IPS-18a (cell line): ENCODE measurements at regions not wholly inside any gene's neighbourhood (a gene's known extent, or its start where the extent isn't known, plus 50 kb on each side); places are given as distances from the start of the nearest gene placed in this dataset.

Experiments used
- H3K27ac ChIP-seq: one replicate; pipeline ENCODE4 v1.5.1; 2013; ENCODE audit warnings: low read length
- H3K27me3 ChIP-seq: one replicate; pipeline ENCODE4 v1.6.1; 2013; ENCODE audit warnings: mild to moderate bottlenecking, low read length; ENCODE audit not compliant: control insufficient read depth, insufficient read depth
- H3K36me3 ChIP-seq: one replicate; pipeline ENCODE4 v1.6.1; 2013; ENCODE audit warnings: low read depth, low read length; ENCODE audit not compliant: control insufficient read depth
- H3K4me1 ChIP-seq: one replicate; pipeline ENCODE4 v1.6.1; 2013; ENCODE audit warnings: low read depth, low read length; ENCODE audit not compliant: control insufficient read depth
- H3K4me3 ChIP-seq: one replicate; pipeline ENCODE4 v1.5.1; 2013; ENCODE audit warnings: low read length
- H3K9ac ChIP-seq: one replicate; pipeline ENCODE4 v1.6.1; 2013; ENCODE audit warnings: mild to moderate bottlenecking, low read length, moderate library complexity
- H3K9me3 ChIP-seq: one replicate; pipeline ENCODE4 v1.6.1; 2013; ENCODE audit warnings: low read depth, low read length; ENCODE audit not compliant: control insufficient read depth

DNA sequence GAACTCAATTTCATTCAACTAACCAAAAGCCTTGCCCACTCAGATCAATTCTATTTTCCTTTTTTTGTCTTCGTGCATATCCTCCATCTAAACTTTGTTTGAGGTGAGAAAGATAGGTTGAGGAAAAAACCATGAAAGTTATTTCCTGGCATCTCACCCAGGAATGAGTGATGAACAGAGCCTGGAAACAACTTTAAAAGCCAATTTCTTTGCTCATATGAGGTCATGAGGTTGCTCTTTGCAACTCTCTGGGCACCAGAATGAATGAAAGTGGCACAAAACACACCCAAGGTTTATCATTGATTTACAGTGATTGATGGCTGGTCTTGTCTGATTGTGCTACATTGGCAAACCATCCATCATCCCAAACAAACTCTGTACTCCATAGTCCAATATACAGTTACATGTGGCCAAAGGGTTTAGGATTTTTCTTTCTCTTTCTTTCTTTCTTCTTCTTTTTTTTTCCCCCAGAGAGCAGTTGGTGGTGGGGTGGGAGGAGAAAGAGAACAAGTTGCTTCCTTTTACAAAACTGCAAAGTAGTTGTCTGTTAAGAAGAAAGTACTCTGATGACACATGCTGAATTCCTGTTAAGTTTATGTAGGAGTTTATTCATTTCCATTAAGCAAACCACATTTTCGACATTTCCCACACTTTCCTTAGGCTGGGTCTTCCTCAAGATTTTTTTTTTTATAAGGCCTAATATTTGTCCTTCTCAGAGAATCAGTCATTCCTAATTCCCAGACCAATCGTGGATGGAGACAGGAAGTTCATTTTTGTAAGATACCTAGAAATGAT, 575.9 kb upstream of the ZEB2 start:
- no peak overlapping the region for H3K27ac ChIP-seq
- H3K36me3 ChIP-seq = no peaks in the 10 kb centered on the region
- H3K9me3 ChIP-seq = peaks cover 2% of the 10 kb centered on the region
- no peaks in the 10 kb centered on the region for H3K27me3 ChIP-seq
- H3K4me1 ChIP-seq = no peaks in the 10 kb centered on the region
- H3K9ac ChIP-seq = no peak overlapping the region
- no peak overlapping the region for H3K4me3 ChIP-seq

DNA sequence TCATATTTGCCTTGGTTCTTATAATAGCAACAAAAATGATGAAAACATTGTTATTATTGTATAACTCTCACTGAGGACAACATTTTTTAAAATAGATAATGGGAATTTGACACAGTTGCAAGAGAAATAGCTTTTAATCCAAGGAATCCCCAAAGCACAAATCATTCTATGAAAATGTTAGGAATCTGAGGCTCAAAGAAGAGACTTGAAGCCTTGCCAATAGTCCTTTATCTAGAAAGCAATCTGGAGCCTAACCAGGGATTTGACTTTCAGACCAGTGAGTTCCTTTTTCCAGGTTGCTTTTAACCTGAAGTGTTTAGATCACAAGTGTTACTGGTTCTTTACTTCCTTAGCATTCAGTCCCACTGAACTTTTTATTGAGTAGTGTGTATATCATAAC, 574.5 kb upstream of the ZEB2 start:
- Histone ChIP-seq H3K4me1 (no peaks in the 10 kb centered on the region), H3K27me3 (no peaks in the 10 kb centered on the region), H3K4me3 (no peak overlapping the region), H3K36me3 (no peaks in the 10 kb centered on the region), H3K9me3 (peaks cover 3% of the 10 kb centered on the region), H3K9ac (no peak overlapping the region), H3K27ac (no peak overlapping the region)

DNA sequence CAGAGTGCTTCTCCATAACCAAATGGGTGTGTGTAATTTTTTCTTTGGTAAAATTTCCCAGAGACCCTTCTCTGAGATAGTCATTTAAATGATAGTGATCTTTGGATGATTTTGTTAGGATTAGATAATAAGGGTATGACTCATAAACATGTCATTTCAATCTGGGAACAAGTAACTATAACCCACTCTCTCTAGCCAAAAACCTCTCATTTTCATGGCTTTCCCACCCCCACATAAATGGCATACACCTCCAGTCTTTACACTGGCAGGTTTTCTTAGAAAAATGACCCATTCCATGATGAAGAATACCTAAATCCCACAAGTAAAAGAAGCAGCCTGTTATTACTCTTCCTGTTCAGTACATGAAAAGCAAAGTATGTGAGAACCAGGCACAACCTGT, 572.0 kb upstream of the ZEB2 start:
- Histone ChIP-seq H3K4me1 (no peaks in the 10 kb centered on the region), H3K27ac (no peak overlapping the region), H3K4me3 (no peak overlapping the region), H3K9ac (no peak overlapping the region), H3K36me3 (no peaks in the 10 kb centered on the region), H3K9me3 (peaks cover 3% of the 10 kb centered on the region), H3K27me3 (no peaks in the 10 kb centered on the region)

DNA sequence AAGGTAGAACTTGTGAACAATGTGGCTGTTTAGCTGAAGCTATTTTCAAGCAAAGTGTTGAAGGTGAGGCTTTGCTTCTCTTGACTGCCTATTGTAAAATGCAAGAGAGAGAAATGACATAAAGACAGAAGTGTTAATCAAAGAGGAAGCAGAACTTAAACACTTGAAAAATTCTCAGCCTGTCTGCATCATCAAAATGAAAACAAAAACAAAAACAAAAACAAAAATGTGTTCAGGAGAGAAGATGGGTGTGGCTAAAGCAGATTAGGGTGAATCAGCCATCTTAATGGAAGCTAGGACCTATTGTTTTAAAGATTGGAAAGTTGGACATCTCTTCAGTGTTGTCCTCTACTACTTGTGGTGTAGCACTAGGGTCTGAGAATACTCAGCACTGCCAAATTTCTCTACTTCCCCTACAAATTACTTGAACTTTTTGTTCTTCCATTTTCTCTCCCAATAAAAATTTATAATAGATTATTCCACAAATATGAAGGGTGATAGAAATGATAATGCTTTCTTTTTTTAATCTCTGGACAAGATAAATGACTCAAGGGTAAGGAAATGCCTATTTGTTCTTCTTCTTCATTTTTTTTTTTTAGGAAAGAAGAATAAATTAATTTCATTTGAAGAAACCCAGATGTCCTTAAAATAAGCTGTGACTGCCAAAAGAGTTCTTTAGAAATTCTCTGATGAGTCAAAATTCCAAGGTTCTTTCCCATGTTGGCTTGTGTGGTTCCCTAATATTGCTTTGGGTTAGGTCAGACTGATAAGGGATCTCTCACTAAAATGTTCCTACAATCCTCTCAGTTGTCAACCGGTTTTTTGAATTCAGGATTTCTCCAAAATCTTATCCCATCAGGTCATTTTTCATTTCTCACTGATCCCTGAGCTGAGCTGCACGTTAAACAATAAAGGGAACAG, 571.2 kb upstream of the ZEB2 start:
- Histone ChIP-seq H3K36me3 (no peaks in the 10 kb centered on the region), H3K4me1 (no peaks in the 10 kb centered on the region), H3K27ac (no peak overlapping the region), H3K4me3 (no peak overlapping the region), H3K9ac (no peak overlapping the region), H3K9me3 (peaks cover 3% of the 10 kb centered on the region), H3K27me3 (no peaks in the 10 kb centered on the region)

DNA sequence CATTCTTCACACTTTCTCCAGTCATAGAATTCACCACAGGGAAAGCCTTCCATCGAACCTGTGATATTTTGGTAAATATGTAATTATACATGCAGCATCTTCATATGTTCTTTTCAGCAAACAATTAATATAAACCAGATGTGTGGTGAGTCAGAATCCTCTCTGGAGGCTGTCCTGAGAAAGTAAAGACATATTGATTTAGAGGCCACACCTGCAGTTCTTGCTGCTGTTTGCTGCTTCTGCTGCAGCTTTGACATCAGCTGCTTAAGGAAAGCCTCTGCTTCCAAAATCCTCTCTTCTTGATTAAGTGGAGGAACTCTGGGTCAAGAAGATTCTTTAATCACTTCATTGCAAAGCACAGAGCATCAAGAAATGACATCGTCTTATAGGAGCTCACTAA, 568.8 kb upstream of the ZEB2 start:
- no peaks in the 10 kb centered on the region for H3K4me1 ChIP-seq
- no peaks in the 10 kb centered on the region for H3K36me3 ChIP-seq
- peaks cover 3% of the 10 kb centered on the region for H3K9me3 ChIP-seq
- no peaks in the 10 kb centered on the region for H3K27me3 ChIP-seq
- no peak overlapping the region for H3K9ac ChIP-seq
- no peak overlapping the region for H3K4me3 ChIP-seq
- H3K27ac ChIP-seq = no peak overlapping the region

DNA sequence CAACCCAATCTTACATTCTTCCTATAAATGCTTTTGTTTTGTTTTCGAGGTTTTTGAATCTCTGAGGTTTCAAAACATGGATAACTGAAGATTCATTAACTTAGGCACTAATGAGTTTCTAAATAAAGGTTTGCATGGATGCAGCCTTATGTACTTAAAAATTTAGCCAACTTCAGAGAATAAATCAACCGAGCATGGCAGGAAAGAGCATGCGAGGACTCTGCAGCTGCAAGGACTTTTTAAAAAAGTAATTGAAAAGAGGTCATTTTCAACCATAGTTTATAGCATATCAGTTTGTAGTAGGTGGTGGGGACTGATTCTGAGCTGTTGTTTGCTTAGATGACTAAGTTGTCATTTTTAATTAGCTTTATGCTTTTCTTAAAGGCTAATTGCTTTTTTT, 567.0 kb upstream of the ZEB2 start:
- Histone ChIP-seq H3K9me3 (peaks cover 3% of the 10 kb centered on the region), H3K9ac (no peak overlapping the region), H3K4me3 (no peak overlapping the region), H3K27me3 (no peaks in the 10 kb centered on the region), H3K4me1 (no peaks in the 10 kb centered on the region), H3K27ac (no peak overlapping the region), H3K36me3 (no peaks in the 10 kb centered on the region)

DNA sequence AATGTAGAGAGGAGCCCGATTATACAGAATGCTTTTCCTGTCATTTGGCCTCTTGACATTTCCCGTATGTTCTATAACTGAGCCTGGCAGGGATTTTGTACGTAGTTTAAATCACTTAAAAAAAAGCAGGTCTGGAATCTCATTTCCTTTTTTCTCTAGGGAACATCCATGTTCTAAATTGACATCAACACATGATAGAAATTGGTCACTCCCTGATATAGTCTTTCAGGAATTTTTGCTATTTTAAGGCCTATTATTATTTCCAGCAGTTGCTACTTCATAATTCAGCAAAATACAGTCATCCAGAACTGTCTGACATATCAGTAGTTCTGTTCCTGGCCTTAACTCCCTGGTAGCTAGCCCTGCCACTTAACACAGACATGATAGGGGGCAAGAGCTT, 565.7 kb upstream of the ZEB2 start:
- no peaks in the 10 kb centered on the region for H3K4me1 ChIP-seq
- no peak overlapping the region for H3K4me3 ChIP-seq
- no peak overlapping the region for H3K9ac ChIP-seq
- H3K27me3 ChIP-seq = no peaks in the 10 kb centered on the region
- no peaks in the 10 kb centered on the region for H3K9me3 ChIP-seq
- no peaks in the 10 kb centered on the region for H3K36me3 ChIP-seq
- H3K27ac ChIP-seq = no peak overlapping the region

DNA sequence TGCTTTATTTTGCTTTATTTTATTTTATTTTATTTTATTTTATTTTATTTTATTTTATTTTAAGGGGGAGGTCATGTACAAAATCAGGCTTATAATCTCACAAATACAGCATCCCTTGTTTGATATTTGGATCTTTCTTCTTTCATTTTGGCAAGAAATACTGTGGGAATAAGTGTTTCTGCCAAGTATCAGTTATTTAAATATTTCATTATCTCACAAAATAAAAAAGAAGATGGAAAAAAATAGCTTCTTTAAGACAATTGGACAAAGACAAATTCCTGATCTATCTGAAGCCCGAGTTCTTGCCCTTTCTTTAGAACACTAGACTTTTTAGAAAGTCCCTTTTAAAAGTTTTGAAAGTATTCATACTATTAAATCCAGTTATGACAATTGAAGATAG, 560.5 kb upstream of the ZEB2 start:
- no peaks in the 10 kb centered on the region for H3K9me3 ChIP-seq
- no peaks in the 10 kb centered on the region for H3K27me3 ChIP-seq
- H3K36me3 ChIP-seq = no peaks in the 10 kb centered on the region
- H3K9ac ChIP-seq = no peak overlapping the region
- H3K4me1 ChIP-seq = no peaks in the 10 kb centered on the region
- H3K4me3 ChIP-seq = no peak overlapping the region
- no peak overlapping the region for H3K27ac ChIP-seq

DNA sequence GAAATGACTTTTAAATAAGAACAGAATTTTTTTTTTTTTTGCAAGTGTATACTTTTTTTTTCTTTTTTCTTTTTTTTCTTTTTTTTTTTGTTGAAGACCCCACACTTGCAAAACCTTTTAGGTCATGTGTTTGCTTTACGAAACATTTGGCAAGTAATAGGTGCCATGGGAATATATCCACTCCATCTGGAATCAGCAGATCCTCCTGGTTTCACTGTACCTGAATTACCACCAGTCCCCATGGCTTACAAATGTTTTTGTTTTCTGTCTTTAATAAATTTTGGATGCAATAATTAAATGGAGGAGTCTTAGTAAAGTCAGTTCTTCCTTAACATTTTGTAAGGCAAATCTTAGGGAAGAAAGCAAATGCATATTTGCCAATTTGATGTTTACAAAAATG, 559.7 kb upstream of the ZEB2 start:
- Histone ChIP-seq H3K9ac (no peak overlapping the region), H3K36me3 (no peaks in the 10 kb centered on the region), H3K4me3 (no peak overlapping the region), H3K4me1 (no peaks in the 10 kb centered on the region), H3K27me3 (no peaks in the 10 kb centered on the region), H3K9me3 (no peaks in the 10 kb centered on the region), H3K27ac (no peak overlapping the region)

DNA sequence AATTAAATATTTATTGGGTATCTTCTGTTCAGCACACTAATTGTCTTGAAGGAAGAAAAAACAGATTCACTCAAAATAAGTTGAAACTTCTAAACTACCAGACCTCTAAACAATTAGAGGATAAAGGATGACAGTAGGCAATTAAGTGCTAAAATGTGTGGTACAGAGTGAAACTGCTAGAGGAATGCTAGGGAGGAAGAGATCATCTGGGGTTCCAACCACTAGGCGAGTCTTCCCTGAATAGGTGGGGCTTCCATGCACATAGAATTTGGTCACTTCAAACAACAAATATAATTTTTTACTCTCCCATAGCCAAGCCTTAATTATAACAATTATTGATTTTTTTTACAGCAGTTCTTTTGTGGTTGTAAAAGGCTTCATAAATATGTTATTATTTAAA, 559.0 kb upstream of the ZEB2 start:
- Histone ChIP-seq H3K36me3 (no peaks in the 10 kb centered on the region), H3K27me3 (no peaks in the 10 kb centered on the region), H3K4me1 (no peaks in the 10 kb centered on the region), H3K4me3 (no peak overlapping the region), H3K9me3 (no peaks in the 10 kb centered on the region), H3K27ac (no peak overlapping the region), H3K9ac (no peak overlapping the region)

DNA sequence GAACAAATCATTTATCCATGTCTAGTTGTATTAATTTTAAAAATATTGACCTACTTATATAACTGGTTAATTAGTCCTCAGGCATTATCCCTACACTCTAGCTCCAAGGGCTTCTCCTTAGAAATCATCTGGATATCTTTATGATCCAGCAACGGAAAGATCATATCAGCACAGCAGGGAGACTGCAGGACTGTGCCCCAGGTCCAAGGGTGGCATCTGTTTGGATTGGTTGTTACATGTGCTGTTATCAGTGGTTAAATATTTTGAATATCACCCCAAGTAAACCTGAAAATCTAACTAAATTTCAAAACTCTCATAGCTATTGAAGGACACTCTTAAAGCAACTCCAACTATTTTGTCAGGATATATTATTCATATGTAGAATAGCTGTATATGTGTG, 556.2 kb upstream of the ZEB2 start:
- Histone ChIP-seq H3K27ac (no peak overlapping the region), H3K36me3 (no peaks in the 10 kb centered on the region), H3K4me1 (no peaks in the 10 kb centered on the region)

More for the DNA sequence above, 556.2 kb upstream of the ZEB2 start:
- H3K9ac ChIP-seq = no peak overlapping the region
- no peak overlapping the region for H3K4me3 ChIP-seq
- H3K27me3 ChIP-seq = no peaks in the 10 kb centered on the region
- H3K9me3 ChIP-seq = no peaks in the 10 kb centered on the region
